ENCODE measurements at regions not wholly inside any gene's neighbourhood (a gene's known extent, or its start where the extent isn't known, plus 50 kb on each side); places are given as distances from the start of the nearest gene placed in this dataset.

DNA sequence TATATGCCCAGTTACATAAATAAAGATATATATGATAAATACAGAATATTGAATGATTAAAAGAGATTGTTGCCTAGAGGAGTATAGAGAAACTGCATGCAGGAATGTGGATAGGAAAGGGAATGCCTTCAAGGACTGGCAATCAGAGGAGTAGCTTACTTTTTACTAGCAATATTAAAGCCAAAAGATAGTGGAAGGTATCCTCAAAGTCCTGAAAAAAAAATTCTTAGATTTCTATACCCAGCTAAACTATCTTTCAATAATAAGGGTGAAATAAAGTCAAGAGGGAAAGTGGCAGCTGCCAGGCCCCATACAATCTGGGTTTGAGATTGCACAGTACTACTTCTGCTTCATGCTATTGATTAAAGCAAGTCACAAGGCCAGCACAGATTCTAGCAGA is 733.2 kb downstream of the GATA3 start:
- TF ChIP-seq, protein P1, sequence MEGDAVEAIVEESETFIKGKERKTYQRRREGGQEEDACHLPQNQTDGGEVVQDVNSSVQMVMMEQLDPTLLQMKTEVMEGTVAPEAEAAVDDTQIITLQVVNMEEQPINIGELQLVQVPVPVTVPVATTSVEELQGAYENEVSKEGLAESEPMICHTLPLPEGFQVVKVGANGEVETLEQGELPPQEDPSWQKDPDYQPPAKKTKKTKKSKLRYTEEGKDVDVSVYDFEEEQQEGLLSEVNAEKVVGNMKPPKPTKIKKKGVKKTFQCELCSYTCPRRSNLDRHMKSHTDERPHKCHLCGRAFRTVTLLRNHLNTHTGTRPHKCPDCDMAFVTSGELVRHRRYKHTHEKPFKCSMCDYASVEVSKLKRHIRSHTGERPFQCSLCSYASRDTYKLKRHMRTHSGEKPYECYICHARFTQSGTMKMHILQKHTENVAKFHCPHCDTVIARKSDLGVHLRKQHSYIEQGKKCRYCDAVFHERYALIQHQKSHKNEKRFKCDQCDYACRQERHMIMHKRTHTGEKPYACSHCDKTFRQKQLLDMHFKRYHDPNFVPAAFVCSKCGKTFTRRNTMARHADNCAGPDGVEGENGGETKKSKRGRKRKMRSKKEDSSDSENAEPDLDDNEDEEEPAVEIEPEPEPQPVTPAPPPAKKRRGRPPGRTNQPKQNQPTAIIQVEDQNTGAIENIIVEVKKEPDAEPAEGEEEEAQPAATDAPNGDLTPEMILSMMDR (IDR thresholded peaks at IDR 0.05; ENCODE audit: low read depth, low read length), result no peak
- H3K9me3 ChIP-seq (ENCODE audit: control insufficient read depth, insufficient read depth, low read length), result no peaks in the 10 kb centered on the region
- ChIA-PET CTCF (no interaction called here), POLR2A (no interaction called here)
- H3K27ac ChIP-seq (ENCODE audit: low read depth, low read length), result no peak overlapping the region
- DNase-seq (ENCODE audit: low read depth, low spot score), result no peak
- H3K4me3 ChIP-seq (ENCODE audit: low read depth, low read length), result no peak overlapping the region
- H3K27me3 ChIP-seq (ENCODE audit: control insufficient read depth, insufficient read depth, low read length), result no peaks in the 10 kb centered on the region

- Histone ChIP-seq H3K4me3 (ENCODE audit: low read depth, low read length) (no peak overlapping the region), H3K27me3 (ENCODE audit: control insufficient read depth, insufficient read depth, low read length) (no peaks in the 10 kb centered on the region), H3K9me3 (ENCODE audit: control insufficient read depth, insufficient read depth, low read length) (no peaks in the 10 kb centered on the region; the same call in 1 of the 2 replicates), H3K27ac (ENCODE audit: low read depth, low read length) (no peak overlapping the region)
- TF ChIP-seq, protein P1 (IDR thresholded peaks at IDR 0.05; ENCODE audit: low read depth, low read length), result no peak
- POLR2A ChIA-PET, result no interaction called here
- CTCF ChIA-PET, result no interaction called here
- DNase-seq (ENCODE audit: low read depth, low spot score), result no peak
Measured at GRCh38 chr10:8790390-8790789, 735.9 kb downstream of the GATA3 start.

- CTCF ChIA-PET, result no interaction called here
Measured at GRCh38 chr10:8794860-8795259, 740.4 kb downstream of the GATA3 start.

GRCh38 chr10:8800426-8800825 is 745.9 kb downstream of the GATA3 start:
- Histone ChIP-seq H3K27me3 (ENCODE audit: control insufficient read depth, insufficient read depth, low read length) (no peaks in the 10 kb centered on the region), H3K4me3 (ENCODE audit: low read depth, low read length) (no peak overlapping the region), H3K27ac (ENCODE audit: low read depth, low read length) (no peak overlapping the region), H3K9me3 (ENCODE audit: control insufficient read depth, insufficient read depth, low read length) (peaks cover 10% of the 10 kb centered on the region)
- CTCF ChIA-PET, result no interaction called here
- DNase-seq (ENCODE audit: low read depth, low spot score), result no peak
- POLR2A ChIA-PET, result no interaction called here
- TF ChIP-seq, protein P1 (IDR thresholded peaks at IDR 0.05; ENCODE audit: low read depth, low read length), result no peak

More at GRCh38 chr10:8794860-8795259, 740.4 kb downstream of the GATA3 start:
- TF ChIP-seq, protein P1 (IDR thresholded peaks at IDR 0.05; ENCODE audit: low read depth, low read length), result no peak
- POLR2A ChIA-PET, result no interaction called here
- DNase-seq (ENCODE audit: low read depth, low spot score), result no peak
- Histone ChIP-seq H3K27me3 (ENCODE audit: control insufficient read depth, insufficient read depth, low read length) (no peaks in the 10 kb centered on the region), H3K4me3 (ENCODE audit: low read depth, low read length) (no peak overlapping the region), H3K9me3 (ENCODE audit: control insufficient read depth, insufficient read depth, low read length) (peaks cover 5% of the 10 kb centered on the region; the same call in 1 of the 2 replicates), H3K27ac (ENCODE audit: low read depth, low read length) (no peak overlapping the region)

DNA sequence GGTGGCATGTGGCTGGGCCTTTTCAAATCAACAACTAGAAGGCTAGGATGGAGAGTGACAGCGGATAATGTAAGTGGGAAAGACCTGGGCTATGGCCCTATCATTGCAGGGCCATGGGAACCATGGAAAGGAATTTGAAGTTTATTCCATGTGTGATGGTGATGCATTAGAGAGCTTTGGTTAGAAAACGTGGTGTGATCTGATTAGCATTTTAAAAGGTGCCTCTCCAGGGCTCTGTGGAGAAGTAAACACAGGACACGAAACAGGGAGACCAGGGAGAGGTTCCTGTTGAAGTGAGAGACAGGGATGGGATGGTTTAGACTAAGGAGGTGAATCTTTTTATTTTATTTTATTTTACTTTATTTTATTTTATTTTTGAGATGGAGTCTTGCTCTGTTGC is 749.5 kb downstream of the GATA3 start:
- POLR2A ChIA-PET, result no interaction called here
- no peak overlapping the region for H3K4me3 ChIP-seq (ENCODE audit: low read depth, low read length)
- H3K27ac ChIP-seq (ENCODE audit: low read depth, low read length), result no peak overlapping the region
- CTCF ChIA-PET, result no interaction called here
- no peak for DNase-seq (ENCODE audit: low read depth, low spot score)
- H3K27me3 ChIP-seq (ENCODE audit: control insufficient read depth, insufficient read depth, low read length), result no peaks in the 10 kb centered on the region
- TF ChIP-seq, protein P1 (IDR thresholded peaks at IDR 0.05; ENCODE audit: low read depth, low read length), result no peak
- peaks cover 12% of the 10 kb centered on the region for H3K9me3 ChIP-seq (ENCODE audit: control insufficient read depth, insufficient read depth, low read length)

All from AG04450 (cell line).